Activated CD8-positive, alpha-beta memory T cell treated with anti-CD3 and anti-CD28 coated beads for 48 hours (primary cell): ENCODE measurements at regions not wholly inside any gene's neighbourhood (a gene's known extent, or its start where the extent isn't known, plus 50 kb on each side); places are given as distances from the start of the nearest gene placed in this dataset.

ENCODE experiments used
- DNase-seq, 3 experiments: peaks; one replicate each; pipeline ENCODE4 v3.0.0-alpha.2; 2020; ENCODE audit warnings: low read depth in 2 of 3, low spot score in 2 of 3

- DNase-seq, result no peak
These were observed 326.5 kb downstream of the FOXA2 start for GRCh38 chr20:22257912-22258311.

- no peak for DNase-seq
These were observed 336.2 kb downstream of the FOXA2 start for GRCh38 chr20:22248051-22248667.

- no peak for DNase-seq
These were observed 339.2 kb downstream of the FOXA2 start for GRCh38 chr20:22245139-22245538.

GRCh38 chr20:22243067-22243466 lies 341.3 kb downstream of the FOXA2 start:
- no peak for DNase-seq

- no peak for DNase-seq
These were observed 342.8 kb downstream of the FOXA2 start for GRCh38 chr20:22241609-22242008.

GRCh38 chr20:22232923-22233322 lies 351.4 kb downstream of the FOXA2 start:
- no peak for DNase-seq

- no peak for DNase-seq
These were observed 351.9 kb downstream of the FOXA2 start for GRCh38 chr20:22232473-22232872.

- DNase-seq, result no peak
These were observed 357.3 kb downstream of the FOXA2 start for GRCh38 chr20:22226849-22227700.

GRCh38 chr20:22223236-22223635 lies 361.1 kb downstream of the FOXA2 start:
- DNase-seq, result no peak

GRCh38 chr20:22217712-22218352 lies 366.5 kb downstream of the FOXA2 start:
- no peak for DNase-seq

- DNase-seq, result no peak
These were observed 367.4 kb downstream of the FOXA2 start for GRCh38 chr20:22216984-22217383.

GRCh38 chr20:22214296-22214695 lies 370.1 kb downstream of the FOXA2 start:
- no peak for DNase-seq

GRCh38 chr20:22213271-22213670 lies 371.1 kb downstream of the FOXA2 start:
- no peak for DNase-seq

GRCh38 chr20:22207280-22207679 lies 377.1 kb downstream of the FOXA2 start:
- no peak for DNase-seq

- no peak for DNase-seq
These were observed 379.6 kb downstream of the FOXA2 start for GRCh38 chr20:22204801-22205200.

- DNase-seq, result no peak
These were observed 402.2 kb downstream of the FOXA2 start for GRCh38 chr20:22182148-22182547.

GRCh38 chr20:22180244-22180643 lies 404.1 kb downstream of the FOXA2 start:
- no peak for DNase-seq

- no peak for DNase-seq
These were observed 424.2 kb downstream of the FOXA2 start for GRCh38 chr20:22160101-22160652.

- DNase-seq, result no peak
These were observed 425.1 kb downstream of the FOXA2 start for GRCh38 chr20:22159276-22159675.

GRCh38 chr20:22127587-22127986 lies 422.1 kb downstream of the PAX1 start:
- no peak for DNase-seq

GRCh38 chr20:22106308-22106938 lies 401.0 kb downstream of the PAX1 start:
- no peak for DNase-seq
